Adrenal gland (tissue), 5 donors: ENCODE measurements at regions not wholly inside any gene's neighbourhood (a gene's known extent, or its start where the extent isn't known, plus 50 kb on each side); places are given as distances from the start of the nearest gene placed in this dataset.

Experiments used
- POLR2A ChIP-seq, 2 donors: fragments of 450-650 bp; IDR thresholded peaks; one replicate each; pipeline ENCODE4 v1.6.1; 2017; ENCODE audit warnings: antibody characterized with exemption in 2 of 2, mild to moderate bottlenecking in 2 of 2, moderate library complexity in 1 of 2
- TF ChIP-seq, protein P1 (sequence below), 6 experiments: fragments of 450-650 bp in 4 of 6; fragments of 200-600 bp in 2 of 6; sonication (generic) in 1 of 6; IDR thresholded peaks; 1 replicate in 5 of 6; 2 replicates in 1 of 6; pipeline versions ENCODE4 v1.5.1 to v1.8.0; 2016 to 2021; ENCODE audit warnings: antibody characterized with exemption in 6 of 6, mild to moderate bottlenecking in 2 of 6, moderate library complexity in 1 of 6
- donor health status: DM: no; HTN: no; CAD: no.

- TF ChIP-seq, protein P1, sequence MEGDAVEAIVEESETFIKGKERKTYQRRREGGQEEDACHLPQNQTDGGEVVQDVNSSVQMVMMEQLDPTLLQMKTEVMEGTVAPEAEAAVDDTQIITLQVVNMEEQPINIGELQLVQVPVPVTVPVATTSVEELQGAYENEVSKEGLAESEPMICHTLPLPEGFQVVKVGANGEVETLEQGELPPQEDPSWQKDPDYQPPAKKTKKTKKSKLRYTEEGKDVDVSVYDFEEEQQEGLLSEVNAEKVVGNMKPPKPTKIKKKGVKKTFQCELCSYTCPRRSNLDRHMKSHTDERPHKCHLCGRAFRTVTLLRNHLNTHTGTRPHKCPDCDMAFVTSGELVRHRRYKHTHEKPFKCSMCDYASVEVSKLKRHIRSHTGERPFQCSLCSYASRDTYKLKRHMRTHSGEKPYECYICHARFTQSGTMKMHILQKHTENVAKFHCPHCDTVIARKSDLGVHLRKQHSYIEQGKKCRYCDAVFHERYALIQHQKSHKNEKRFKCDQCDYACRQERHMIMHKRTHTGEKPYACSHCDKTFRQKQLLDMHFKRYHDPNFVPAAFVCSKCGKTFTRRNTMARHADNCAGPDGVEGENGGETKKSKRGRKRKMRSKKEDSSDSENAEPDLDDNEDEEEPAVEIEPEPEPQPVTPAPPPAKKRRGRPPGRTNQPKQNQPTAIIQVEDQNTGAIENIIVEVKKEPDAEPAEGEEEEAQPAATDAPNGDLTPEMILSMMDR (IDR thresholded peaks at IDR 0.05): no peak
- no peak for TF ChIP-seq POLR2A (IDR thresholded peaks at IDR 0.05)
Observed at GRCh38 chr1:30099587-30100523, 623.5 kb downstream of the MATN1 start.
